Left lobe of liver (tissue), 2 donors: ENCODE measurements at regions not wholly inside any gene's neighbourhood (a gene's known extent, or its start where the extent isn't known, plus 50 kb on each side); places are given as distances from the start of the nearest gene placed in this dataset.
"Not testable (repeated sequence)": the region's sequence is repeated elsewhere in the genome, so short reads cannot be mapped to it uniquely, and the experiment has no call there.

ENCODE experiments used
- ATAC-seq: fragments of 200-7000 bp; cut with Tn5 transposase; one replicate; pipeline ENCODE4 v1.9.1; 2020; ENCODE audit warnings: mild to moderate bottlenecking, moderate library complexity
- DNase-seq: peaks from one replicate; pipeline ENCODE4 v3.0.0-alpha.2; 2020; ENCODE audit warnings: low spot score
- donor health status: DM: no; HTN: no; CAD: no; lungs with moderate emphysema.
- donor health status: DM: no; HTN: yes; CAD: no.

DNA sequence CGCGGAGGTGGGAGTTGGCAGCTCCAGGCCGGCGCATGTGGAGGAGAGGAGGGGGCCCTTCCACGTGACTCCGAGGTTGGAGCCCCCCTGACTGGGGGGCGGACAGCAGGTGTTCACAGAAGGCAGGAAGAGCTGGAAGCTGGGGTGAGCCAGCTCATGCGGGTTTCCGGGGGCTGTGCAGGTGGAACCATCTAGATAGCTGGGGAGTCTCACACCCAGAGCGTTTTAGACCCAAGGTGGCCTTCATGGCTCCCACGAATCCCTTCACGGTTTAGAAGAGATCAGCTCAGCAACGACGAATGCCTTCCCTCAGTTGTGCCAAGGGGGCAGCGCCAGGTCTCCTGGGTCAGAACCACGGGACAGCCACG, 740.5 kb upstream of the SALL3 start:
- no peak for ATAC-seq

DNA sequence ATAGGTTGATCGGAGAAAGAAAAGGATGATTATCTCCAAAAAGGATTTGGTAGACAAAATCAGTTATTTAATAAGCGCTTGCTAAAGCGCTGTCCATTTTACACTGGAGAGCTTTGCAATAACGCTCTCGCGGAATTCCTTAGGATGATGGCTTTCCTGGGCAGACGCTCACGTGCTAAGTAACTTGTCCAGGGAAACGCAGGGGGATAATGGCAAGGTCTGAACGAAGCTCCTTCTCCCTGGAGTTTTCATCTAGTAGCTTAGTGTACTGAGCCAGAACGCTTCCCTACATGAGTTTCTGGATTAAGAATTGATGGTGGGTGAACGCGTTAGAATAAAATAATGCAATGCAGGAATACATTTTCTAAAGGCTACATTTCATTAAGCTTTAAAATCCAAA, 739.5 kb upstream of the SALL3 start:
- ATAC-seq (no peak), DNase-seq (no peak)

More for the DNA sequence above, 740.5 kb upstream of the SALL3 start:
- DNase-seq = no peak

DNA sequence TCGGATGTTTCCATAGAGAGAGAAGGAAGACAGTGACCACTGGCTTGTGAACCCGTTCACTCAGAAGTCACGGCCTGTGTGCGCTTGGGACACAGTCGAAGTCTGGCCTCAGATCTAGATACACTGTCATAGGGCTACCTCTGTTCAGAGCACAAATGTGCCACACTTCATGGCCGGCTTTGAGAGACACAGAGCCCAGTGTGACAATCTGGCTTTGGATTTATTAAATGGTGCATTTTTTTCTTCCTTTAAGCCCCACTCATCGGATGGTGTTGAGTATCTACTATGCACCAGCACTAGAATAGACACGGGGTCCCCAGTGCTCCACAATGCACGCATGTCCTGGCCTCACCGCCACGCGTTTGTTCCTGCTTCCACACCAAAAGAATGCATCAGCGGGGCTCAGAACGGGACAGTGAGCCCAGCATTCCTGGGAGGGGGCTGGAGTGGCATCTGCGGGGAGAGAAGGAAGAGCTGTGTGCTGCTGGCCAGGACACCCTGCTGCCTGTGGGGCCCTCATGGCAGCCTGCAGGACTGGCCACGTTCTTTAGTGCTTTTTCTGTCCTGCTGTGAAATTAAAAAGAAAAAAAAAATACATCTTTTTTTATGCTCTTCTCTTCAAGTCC, 738.9 kb upstream of the SALL3 start:
- DNase-seq = no peak

DNA sequence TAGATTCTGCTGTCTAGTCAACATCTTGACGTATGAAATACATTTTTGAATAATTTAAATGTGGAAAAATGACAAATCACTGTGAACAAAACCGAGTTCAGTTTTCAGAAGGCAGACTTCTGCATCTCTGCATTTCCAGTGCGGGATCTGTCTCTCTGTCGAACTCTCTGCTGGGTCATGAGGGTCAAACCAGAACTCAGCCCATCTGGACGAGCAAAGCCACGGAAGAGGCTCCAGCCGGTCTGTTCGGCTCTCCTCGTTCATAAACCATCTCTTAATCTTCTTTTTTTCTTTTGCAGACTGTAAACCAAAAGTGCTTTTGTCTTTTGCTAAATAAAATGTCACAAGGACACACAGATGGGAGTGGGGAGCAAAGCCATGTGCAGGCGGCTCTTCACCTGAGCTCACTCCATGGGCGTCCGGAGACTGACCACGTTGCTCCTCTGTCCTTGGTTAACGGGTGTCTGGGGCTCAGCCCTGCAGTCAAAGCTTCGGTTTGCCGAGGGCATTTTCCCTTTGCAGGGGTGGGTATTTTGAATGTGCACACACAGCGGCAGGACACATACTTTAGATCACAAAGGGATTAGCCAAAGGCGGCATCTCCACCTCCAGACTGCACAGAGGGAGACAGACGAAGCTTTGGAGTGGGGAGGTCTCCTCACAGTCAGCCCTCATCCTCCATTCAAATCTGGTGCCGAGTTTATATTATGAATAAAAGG, 737.9 kb upstream of the SALL3 start:
- DNase-seq = no peak
- peak; percentile 31 for ATAC-seq

More for the DNA sequence above, 738.9 kb upstream of the SALL3 start:
- no peak for ATAC-seq

DNA sequence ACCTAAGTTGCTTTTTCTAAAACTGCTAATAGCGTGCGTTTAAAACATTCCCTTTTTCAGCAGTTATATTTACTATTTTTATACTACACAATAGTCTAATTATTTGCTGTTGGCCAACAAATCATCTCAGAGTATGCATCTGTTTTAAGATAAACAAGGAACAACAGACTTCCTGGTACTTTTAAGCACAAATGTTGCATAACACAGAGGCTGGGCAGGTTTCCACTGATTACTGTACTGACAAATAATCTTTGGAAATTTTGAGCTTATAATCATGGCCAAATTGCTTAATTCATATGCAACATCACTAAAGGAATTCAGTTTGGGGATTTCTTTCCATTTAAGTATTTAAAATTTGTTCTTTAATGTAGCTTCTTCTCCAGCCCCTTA, 737.4 kb upstream of the SALL3 start:
- DNase-seq = no peak
- ATAC-seq = no peak

DNA sequence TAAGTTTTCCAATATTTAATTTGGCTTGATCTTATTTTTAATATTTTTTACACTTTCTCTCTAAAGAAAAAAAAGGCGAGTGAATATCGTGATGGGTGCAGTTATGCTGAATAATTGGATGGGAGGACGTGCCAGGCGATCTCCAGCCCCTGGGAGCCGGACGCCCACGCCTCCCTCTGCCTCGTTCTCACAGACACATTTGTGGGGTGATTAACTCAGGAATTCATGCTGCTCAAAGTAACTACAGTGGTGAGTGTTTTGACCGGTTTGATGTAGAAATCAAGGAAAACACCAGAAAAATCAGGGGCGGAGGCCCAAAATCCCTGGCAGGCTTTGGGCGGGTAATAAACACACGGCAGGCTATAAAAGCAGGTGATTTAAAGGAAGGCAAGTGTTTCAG, 736.8 kb upstream of the SALL3 start:
- ATAC-seq (no peak), DNase-seq (no peak)

DNA sequence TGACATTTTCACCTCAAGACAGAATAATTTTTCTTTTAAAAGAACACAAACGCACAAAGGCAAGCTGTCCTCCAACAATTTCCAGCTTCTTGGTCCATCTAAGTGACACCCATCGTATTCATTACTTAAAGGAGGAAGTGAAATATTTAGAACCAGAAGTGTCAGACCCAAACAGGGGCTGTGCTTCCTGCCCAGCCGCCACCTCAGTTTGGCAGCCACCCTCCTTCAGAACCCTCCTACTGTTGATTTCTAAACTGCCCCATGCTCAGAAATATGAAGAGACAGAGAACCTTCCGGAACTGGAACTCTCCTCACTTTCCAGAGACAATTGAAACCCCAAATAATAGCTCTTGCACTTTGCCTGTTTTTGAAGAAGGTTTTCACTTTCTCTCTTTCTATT, 734.8 kb upstream of the SALL3 start:
- ATAC-seq (no peak), DNase-seq (no peak)

DNA sequence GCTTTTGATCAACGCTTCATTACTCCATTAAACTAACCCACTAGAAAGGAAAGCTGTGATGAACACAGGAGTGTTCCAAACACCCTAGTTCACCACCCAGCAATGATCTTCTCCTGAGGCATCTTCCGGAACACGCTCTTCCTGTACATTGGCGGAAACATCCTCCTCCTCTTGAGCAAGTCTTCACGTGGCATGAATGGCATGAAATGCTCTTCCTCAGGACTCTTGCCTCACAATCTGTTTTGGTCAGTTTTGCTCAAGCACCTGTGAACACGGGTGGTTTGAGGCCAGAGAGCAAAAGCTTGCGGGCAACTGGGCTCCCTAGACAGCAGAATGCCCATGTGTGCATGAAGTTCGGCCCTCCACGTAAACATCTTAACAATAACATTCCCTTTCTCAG, 734.2 kb upstream of the SALL3 start:
- DNase-seq (no peak), ATAC-seq (no peak)

DNA sequence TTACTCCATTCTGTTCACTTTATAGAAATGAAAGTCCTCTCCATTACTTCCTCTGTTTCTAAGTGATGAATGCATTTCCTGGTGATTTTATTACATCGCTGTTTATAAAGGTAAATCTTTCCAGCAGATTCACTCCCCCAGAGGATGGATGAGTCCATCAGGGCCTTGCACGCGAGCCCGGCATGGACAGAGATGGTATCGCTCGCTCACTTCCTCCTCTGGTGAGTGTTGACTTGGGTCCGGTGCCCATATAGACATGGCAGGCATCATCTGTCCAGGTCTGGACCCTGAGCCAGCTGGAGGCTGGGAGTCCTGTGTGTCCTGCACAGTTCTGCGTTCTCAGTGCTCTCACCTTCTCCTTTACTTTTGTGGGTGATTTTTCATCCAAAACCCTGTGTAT, 733.6 kb upstream of the SALL3 start:
- no peak for DNase-seq
- no peak for ATAC-seq

DNA sequence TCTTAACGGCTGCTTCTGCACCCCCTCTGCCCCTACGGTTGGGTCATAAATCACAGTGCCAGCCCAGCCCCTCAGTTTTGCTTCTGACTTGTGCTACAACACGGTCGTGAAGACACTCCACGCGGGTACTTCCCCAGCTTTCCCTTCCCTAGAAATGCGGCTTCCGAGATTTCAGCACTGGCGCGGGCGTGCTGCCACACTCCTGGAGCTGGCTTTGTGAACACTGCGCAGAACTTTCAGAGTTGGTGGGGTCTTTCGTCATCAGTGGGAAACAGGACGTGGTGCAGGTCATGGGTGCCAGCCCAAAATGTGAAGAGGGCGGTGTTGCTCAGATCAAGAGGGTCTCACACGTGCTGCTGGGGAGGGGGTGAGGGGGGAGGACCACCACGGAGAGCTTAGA, 733.0 kb upstream of the SALL3 start:
- no peak for DNase-seq
- no peak for ATAC-seq

DNA sequence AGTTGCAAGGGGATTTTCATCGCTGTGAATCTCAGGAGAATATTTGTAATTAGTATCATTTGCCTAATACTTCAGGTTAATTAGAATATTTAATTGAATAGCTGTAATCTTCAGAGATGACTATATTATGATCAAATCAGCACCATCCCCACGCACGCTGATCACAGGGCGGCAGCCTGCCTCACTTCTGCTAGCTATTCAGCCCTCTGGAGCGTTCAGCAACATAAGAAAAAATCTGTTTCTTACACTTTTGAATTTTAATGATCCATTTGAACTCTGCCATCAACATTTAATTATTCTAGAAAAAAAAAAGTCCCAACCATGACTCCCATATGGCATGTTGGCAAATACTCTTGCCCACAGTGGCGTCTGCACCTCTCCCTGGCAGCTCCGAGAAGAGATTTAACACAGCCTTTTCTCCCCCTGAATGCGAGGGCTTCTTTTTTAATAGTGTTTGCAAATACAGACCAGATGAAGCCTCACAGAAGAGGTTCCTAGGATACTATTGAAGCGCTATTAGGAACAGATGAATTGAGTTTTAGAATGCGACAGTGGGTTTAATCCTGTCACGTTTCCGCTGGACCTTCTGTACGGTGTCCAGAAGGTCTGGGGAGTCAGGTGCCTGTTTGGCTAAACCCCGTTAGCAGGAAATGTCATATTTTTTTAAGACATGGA, 731.9 kb upstream of the SALL3 start:
- DNase-seq = no peak
- no peak for ATAC-seq

DNA sequence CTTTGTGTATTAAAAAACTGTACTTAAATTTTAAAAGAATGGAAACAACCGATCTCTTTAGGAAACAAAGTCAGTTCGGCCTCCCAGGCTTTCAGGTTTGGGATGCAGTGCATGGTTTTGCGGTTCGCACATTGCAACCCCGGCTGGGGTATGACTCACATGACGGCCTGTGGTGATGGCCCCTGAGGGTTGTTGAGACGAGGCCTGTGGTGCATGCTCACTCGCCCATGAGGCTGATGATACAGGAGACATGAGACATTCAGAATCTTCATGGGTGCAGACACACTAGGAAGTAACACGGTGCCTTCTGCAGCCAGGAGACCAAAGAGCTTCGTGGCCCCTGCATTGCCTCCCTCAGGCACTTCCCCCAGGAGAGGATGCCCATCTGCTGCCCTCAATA, 724.6 kb upstream of the SALL3 start:
- DNase-seq (no peak), ATAC-seq (no peak)

DNA sequence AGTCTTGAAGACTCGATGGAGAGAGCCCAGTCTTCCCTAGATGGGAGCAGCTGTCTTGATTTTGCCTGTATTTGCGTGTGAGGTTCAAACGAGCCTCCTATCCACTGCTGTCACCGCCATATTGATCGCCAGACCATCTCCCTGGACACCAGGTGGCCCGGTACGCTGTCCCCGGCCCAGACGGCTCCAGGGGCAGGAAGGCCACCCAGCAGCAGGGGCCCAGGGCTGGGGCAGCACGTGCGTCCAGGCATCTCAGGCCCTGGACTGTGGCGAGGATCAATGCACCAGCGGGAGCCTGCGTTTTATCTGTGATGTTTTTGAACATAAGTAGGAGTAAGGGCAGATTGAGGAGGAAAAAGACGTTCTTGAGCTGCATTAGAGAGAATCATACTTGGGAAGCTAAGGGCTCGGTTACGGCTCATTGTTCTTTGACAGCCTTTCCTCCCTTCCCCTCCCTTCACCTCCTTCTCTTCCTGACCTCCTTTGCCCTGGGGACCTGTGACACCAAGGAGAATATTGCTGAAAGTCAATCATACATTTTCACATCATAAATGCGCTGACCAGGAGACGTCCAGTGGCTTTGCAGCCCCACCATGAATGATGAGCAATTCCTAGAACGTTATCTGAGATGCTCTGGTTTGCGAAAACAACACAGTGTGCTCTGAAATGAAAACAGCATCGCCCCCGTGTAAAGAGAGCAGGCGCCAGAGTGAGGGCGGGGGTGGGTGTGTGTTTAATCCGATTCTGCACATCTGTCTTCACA, 711.2 kb upstream of the SALL3 start:
- no peak for DNase-seq

DNA sequence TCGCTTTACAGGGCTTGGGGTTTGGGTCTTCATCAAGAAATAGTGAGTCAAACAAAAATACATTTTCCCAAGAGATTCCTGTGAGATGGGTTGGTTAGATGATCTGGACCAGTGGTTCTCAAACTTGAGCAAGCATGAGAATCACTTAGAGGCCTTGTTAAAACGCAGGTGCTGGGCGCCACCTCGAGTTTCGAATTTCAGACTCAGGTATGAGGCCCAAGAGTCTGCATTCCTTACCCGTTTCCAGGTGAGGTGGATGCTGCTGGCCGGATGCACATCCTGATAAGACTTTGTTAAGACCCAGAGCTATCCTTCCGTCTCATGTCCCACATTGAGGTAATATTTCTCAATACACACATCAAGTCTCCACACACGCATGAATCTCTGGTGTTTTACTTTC, 707.8 kb upstream of the SALL3 start:
- DNase-seq (no peak), ATAC-seq (peak; percentile 75)

More for the DNA sequence above, 711.2 kb upstream of the SALL3 start:
- ATAC-seq = no peak

DNA sequence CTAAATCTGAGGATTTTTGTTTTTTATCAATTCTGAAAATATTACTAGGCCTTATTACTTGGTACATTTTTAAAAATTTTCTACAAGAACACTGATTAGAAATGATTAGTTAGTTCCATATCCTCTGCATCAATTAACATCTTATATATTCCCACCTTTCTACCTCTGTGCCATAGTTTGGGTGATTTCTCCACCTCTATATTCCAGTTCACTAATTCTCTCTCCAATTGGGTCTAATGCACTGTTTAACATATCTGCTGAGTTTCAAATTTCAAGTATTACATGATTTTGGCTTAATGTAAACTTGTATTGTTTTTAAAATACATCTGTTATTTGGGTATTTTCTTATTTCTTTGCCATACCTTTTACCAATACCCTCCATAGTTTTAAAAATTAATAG, 705.7 kb upstream of the SALL3 start:
- no peak for ATAC-seq

DNA sequence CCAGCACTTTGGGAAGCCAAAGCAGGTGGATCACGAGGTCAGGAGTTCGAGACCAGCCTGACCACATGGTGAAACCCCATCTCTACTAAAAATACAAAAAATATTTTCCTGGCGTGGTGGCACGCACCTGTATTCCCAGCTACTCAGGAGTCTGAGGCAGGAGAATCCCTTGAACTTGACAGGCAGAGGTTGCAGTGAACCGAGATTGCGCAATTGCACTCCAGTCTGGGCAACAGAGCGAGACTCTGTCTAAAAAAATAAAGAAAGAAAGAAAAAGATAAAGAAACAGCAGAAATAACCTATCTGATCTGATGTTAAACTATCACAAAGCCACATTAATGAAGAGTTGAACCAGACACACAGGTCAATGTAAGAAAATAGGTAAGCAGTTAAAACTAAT, 696.2 kb upstream of the SALL3 start:
- not testable (repeated sequence) for DNase-seq, ATAC-seq

More for the DNA sequence above, 705.7 kb upstream of the SALL3 start:
- DNase-seq = no peak

DNA sequence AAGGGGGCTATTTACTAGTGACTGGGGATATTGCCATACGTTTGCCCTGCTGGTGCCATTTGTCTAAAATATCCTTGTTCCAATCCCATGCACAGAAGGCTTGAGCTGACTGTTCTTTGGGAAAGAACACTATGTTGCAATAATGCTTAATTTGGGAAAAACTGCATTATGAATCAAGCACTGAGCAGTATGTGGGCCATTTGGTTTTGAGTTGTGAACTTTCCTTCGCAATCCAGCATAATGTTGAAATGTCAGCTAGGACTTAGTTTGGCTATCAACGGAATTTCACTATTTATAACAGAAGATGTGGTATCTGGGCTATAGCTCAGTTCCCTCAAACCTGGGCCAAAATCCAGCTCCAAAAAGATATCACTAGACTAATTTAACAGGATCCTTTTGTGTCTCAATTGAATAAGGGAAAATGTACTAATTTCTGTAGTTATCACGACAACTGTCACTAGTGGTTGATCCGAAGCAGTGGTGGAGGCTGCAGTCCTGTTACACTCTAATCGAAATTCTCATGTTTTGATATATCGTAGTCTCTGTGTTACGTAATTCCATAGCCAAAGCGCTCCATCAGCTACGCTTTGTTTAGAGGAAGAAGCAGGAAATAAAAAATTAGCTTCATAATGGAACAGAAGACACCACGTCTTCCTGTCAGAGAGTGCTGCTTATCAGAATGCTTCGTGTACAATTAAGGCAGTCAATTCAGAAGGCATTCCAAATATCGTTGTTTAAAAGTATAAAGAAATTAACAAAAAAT, 686.8 kb upstream of the SALL3 start:
- DNase-seq (no peak), ATAC-seq (no peak)

DNA sequence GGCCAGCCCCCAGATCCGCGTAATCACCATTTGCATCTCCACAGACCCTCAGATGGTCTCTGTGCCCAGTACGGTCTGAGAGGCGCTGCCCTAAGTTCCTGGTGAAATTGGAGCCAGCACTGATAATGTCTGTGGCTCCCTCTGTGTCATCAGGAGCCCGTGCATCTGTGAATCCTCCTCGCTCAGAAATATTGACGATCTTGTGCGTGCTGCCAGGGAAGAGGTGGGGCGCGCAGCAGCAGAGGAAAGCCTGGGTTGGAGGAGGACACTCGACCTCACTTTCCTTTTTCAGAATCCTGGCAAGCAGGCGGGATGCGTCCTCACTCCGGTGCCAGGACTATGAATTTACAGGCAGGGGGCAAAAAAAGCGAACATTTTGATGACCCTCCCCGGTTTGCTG, 686.1 kb upstream of the SALL3 start:
- ATAC-seq = no peak
- DNase-seq = no peak

DNA sequence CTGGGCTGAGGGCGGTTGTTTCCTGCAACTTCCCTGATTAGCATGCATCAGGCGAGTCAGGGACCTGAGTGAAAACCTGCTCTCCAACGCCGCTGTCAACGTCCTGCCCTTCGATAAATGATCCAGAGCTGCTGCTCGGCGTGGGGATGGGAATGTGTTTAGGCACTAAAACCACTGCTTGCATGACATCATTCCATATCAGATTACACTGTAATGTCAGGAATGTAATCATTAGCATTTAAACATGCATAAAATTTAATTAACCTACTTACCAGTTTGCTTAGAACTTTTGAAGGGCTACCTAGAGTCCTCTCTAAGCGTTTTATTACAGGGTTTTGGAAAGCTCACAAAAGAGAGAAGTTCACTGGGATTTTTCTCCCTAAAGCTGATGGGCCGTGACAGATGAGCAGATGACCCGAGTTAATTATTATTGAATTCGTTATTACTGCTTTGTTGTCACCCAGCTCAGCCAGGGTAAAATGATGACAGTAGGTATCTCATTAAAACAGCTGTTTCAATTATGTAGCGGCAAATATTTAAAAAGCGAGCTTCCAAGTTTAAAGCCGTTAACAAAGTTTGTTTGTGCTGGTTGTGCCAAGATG, 685.6 kb upstream of the SALL3 start:
- ATAC-seq (no peak), DNase-seq (no peak)

DNA sequence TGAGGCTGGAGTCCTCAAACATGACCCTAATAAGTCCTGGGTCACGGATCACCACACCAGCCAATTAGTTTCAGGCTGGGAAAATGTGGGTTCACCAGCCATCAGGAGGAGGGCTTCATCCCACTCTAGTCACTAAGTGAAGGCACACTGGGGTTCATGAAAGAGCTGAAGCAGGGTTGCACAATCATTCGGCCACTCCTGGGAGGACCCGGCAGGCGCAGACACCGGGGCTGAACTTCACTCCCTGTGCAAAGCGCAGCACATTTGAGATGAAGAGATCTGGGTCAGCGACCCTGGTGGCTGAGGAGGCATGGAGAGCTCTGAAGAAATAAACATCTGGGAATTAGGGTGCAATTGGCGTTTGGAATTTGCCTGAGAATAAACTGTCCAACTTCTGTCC, 684.4 kb upstream of the SALL3 start:
- no peak for ATAC-seq
- DNase-seq = no peak
